NCI-H226 (cell line): ENCODE measurements at regions not wholly inside any gene's neighbourhood (a gene's known extent, or its start where the extent isn't known, plus 50 kb on each side); places are given as distances from the start of the nearest gene placed in this dataset.
"Not testable (repeated sequence)": the region's sequence is repeated elsewhere in the genome, so short reads cannot be mapped to it uniquely, and the experiment has no call there.

Source experiments
- DNase-seq: peaks from one replicate; pipeline ENCODE4 v3.0.0-alpha.2; 2015

DNA sequence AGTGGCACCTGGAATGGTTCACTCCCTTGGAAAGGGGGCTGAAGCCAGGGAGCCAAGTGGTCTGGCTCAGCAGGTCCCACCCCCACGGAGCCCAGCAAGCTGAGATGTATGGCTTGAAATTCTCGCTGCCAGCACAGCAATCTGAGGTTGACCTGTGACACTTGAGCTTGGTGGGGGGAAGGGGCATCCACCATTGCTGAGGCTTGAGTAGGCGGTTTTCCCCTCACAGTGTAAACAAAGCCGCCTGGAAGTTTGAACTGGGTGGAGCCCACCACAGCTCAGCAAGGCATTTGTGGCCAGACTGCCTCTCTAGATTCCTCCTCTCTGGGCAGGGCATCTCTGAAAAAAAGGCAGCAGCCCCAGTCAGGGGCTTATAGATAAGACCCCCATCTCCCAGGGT is 228.2 kb upstream of the CRBN start:
- DNase-seq, result not testable (repeated sequence)

DNA sequence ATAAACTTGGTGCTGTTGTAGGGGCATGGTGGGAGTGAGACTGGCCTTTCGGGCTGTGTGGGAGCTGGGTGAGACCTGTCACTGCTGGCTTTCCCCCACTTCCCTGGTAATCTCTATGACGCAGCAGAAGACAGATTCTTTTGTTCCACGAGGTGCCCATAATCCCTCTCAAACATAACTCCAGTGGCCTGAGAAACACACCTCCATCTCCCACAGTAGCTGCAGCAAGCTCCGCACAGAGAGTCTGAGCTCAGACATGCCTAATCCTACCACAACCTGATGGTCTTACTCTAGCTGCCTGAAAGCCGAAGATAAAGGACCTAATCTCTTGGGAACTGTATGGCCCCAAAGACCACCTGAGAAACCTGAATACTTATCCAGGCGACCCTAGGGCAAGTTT is 225.6 kb upstream of the CRBN start:
- no peak for DNase-seq

DNA sequence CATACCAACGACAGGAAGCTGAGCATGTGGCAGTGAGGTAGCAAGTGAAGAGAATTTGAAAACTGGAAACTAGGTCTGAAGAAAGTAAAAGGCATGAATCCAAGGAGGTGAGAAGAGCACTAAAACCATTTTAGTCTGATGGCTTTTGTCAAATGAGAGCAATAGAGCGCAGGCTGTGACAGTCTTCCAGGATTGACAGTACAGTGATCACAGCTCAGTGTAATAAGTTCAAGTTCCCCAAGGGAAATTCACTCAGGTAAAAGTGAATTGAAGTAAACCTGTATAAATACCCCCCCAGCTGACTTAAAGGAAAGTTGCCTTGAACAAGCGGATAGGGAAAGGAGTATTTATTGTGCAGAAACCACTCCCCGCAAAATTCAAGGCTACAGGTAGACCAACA is 224.2 kb upstream of the CRBN start:
- no peak for DNase-seq

DNA sequence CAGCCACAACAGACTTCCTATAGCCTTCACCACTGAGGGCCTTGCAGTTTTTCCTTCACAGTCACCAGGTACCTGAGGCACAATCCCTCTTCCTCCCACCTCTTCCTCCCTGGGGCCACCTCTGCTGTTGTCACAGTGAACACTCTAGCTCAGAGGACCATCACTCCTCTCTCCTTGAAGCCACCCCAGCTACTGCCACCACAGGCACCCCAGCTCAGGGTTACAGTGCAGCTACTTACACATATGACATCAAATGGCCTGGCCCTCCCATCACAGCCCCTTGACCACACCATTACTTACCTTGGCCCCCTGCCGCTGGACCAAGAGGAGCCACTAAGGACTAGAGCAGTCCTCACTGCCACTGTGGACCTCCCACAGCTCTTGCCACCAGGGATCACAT is 213.5 kb upstream of the CRBN start:
- DNase-seq, result no peak

DNA sequence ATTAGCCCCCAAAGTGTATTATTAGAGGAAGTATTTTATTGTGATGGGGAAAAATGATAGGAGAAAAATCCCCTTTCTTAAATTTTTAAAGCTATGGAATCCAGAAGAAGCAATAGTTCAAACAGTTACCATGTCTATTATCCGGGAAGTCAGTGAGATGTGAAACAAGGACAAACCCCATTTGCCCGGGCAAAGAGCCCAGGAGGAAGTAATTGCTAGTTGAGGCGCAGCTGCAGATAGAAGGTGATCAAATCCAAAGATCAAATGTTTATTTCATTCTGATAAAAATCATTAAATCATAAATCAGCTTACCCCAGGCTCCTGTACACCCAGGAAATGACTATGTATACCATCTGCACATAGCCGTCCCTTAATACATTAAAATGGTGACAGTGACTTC is 204.0 kb upstream of the CRBN start:
- no peak for DNase-seq

DNA sequence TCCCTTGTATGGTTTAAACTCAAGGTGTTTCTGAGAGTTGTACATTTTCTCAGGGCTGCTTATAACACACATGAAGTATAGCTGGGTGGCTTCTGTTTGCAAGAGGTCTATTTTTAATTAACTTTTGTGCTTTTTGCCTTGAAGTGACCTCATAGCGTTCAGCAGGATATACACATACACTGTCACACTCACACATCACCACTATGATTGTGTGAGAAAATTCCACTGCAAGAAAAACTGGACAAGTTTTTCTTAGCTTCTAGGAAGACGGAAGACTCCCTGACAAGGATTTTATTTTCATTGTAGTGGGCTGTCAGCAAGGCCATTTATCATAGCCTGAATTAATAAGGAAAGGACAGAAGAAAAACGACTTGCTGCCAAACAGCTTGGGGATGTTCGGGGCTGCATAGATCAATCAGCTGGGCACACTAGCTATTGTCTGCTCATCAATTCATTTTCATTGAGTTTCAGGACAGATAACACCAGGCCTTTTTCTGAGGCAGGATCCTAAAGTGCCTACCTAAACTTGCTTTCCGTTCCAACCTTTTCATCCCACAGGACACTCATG is 192.8 kb upstream of the CRBN start:
- DNase-seq, result no peak

DNA sequence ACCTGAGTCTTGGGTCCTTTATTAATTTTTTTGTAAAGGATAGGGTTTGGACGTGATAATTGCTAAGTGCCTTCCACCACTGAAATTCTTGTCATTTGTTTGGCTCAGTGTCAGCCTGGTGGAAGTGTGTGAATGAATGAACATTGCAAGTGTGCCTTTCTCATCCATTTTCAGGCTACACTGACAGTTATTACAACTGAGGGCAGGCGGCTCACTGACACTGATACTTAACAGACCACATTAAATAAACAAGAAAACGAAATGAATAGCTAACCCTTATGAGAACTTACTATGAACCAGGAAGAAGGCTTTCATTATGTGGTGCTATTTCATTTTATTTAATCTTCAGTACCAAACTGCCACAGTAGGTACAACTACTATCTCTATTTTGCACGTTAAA is 188.8 kb upstream of the CRBN start:
- DNase-seq, result no peak

DNA sequence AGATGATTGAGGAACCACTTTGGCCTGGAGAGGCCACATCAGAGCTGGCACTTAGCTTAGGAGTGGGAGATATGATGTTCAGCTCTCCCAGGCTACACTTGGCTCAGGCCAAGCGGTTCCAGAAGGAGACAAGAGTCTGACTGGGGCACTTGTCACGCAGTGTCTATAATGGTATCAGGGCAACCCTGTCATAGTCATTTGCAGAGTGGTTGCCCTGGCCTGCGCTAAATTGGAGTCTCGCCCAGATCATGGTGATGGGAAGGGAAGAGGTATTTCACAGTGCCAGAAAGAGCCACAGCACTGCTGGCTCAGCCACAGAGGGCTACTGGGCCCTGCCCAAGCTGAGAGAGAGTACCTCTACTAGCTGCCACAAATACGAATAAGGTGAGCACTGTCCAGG is 186.9 kb upstream of the CRBN start:
- DNase-seq, result no peak

DNA sequence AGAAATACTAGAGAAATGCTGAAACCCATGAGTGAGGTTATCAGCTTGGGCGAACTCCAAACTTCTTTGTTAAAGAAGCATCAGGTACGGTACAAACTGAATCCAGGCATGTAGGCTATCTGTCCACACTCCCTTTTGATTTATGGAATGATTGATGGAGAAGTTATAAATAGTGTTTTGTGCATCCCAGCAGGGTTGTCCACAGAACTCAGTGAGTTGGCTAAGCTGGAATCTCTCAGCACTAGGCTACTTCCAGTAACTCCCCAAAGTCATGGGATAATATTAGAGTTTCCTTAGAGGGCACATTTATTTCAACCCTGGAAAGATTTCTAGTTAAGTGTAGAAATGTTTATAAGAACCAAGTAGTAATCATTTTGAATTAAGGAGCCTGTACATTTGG is 186.2 kb upstream of the CRBN start:
- no peak for DNase-seq

DNA sequence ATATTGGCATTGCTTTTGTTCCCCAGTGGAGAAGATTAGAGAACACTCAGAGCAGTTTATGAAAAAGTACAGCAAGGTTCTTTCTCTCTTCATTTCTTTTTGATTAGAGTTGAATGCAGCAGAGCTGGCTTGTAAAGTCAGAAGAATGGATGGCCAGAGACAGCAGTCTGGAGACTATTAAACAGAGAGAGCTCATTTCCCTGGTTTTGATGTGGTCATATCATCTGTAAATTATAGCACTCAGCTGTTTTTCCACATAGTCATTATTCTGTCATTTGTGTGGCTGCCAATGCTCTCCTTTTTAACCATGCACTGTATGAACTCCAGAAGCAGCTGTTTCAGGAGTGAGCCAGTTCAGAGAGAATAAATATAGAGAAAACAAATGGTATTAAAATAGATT is 177.4 kb upstream of the CRBN start:
- no peak for DNase-seq

DNA sequence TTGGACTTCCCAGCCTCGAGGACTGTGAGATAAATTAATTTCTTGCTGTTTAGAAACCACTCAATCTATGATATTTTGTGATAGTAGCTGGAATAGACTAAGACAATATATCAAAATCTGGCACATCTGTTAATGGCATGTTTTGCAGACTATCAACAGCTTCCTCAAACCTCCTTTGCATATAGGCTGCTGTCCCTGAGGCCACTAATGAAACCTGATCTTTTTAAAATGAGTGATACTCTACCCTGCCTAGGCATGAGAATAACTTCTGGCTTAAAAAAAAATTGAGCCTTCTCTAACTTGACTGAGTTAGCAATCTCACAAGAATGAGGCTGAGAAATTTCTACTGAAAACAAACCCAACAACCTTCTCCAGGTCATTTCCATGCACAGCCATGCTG is 176.0 kb upstream of the CRBN start:
- DNase-seq, result no peak

DNA sequence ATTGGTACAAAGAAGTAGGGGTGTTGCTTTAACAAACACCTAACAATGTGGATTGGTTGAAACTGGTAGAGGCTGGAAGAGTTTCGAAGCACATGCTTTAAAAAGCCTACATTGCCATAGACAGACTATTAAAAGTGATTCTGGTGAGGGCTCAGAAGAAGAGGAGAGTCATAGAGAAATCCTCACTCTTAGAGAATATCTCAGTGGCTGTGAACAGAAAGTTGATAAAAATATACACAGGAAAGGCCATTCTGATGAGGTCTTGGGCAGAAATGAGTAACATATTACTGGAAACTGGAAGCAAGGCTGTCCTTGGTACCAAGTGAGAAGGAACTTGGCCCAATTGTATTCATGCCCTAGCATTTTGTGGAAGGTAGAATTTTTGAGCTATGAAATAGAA is 173.7 kb upstream of the CRBN start:
- DNase-seq, result no peak

DNA sequence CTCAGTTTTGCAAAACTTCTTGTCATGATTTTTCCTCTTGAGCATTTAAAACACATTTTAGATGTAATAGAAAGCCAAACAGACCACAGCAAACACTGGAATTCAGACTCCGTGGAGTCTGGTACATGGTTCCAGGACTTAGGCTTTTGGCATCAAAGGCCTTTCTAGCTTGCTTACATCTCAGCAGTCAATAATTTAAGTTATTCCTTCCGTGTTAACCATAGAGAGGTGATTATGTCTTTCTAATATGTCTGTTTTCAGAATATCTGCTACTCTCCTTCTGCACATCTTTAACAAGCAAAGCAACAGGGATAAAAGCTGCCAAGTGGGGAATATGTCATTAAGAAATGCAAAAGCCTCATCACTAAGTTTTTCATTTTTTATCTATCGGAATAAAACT is 171.7 kb upstream of the CRBN start:
- no peak for DNase-seq

DNA sequence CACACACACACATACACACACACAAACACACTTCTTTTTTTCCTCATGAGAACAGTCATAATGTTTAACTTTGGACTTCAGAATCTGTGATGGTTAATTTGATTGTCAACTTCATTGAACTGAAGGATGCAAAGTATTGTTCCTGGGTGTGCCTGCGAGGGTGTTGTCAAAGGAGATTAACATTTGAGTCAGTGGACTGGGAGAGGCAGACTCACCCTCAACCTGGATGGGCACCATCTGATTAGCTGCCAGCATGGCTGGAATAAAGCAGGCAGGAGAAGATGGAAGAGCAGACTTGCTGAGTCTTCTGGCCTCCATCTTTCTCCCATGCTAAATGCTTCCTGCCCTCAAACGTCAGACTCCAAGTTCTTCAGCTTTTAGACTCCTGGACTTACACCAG is 167.6 kb upstream of the CRBN start:
- DNase-seq, result not testable (repeated sequence)

DNA sequence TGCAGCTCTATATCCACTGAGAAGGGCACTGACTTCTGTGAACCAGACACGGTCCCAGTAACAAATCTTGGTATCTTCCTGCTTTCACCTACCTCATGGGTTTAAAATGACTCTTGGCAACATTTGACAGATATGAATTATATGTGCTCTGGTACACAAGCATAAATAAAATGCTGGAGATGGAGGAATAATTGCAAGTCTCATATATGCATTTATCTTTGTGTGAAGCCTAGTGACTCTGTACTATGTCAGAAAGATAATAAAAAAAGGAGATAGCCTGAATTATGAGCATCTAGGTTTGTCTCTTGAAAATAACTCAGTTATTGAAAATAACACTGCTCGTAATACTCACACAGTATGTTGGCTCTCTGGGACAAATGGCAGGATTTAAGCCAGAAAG is 167.1 kb upstream of the CRBN start:
- DNase-seq, result no peak

DNA sequence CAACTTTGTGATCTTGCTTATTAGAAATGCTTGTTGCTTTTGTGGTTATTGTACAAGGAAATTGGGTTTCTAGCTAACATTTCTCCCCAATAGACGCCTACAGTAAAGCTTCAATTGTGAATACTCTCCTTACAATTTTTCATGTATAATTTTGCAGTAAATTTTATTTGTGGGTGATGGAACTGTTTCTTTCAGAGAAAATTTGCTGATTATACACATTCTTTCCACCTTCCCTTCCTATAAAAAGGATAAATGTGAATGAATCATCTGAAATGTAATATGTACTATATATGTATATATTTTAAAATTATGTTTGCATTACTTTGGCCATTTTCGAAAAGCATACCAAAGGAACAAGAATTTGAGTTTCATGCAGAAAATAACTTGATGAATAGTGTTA is 162.7 kb upstream of the CRBN start:
- DNase-seq, result no peak

DNA sequence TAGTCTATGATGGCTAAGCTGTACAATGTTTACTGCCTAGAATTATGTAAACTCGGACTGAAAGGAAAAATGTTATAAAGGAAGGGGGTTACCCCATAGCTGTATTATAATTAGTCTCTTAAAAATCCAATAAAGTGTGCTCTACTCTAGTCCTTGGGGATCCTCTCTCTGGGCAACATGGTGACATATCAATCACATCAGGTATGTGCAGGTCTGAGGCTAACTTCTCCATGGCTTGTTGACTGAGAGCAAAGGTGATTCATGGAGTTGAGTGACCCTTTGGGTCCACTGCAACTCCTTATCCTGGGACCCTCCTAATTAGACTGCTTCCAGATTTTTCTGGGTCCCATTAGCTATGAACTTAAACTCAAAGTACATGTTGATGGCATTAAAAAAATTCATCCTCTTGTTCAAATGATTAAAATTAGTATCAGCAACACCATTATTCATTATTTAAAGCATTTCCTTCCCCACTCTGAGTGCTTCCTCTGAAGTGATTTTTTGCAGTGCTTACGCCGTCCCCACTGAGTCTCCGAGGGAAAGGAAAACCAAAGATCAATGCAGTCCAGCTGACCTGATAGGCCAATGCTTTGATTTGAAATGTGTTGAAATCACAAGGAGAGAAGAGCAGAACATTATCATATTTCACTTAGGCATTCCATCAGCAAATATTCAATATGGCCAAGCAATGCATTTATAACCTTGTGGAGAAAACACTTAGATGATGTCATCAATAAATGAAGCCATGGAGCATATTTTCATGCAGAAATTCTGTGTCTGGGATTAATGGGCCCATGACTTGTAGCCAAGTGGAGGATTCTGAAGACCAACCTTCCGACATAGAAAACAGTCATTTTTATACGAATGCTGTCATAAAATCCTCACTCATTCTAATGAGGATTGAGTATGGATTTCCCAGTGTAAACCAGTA is 161.7 kb upstream of the CRBN start:
- DNase-seq, result no peak

DNA sequence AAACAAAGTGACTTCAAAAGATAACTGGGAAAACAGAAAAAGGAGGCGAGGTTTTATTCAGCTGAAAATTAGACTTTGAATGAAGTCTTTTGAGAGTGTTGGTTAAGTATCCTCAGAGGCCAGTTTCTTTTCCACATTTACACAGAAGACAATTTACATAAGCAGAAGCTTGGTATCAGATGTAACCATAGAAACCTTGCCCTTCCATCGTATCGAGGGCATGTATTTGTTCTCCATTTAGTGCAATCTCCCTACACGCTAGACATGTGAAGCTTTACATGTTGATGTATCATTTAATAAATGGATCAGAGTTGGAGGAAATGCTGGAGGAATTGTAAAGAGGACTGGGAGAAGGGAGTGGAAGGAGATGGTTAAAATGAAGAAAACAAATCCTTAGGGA is 161.0 kb upstream of the CRBN start:
- DNase-seq, result no peak

DNA sequence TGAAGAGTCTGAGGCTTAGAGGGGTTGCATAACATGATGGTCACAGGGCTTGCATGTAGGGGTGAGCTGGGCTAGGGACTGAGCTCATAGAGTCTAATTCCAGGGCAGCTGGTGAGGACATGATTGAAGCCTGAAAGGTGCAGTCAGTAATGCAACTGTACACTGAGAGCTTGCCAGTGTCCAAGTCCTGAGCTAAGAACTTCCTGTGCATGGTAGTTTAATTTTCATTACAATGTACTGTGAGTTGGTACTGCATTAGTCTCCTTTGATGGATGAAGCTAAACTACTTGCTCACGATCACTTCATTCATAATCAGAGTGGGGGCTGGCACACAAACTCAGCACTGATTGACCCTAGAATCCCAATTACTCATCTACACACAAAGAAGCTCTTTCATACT is 156.4 kb upstream of the CRBN start:
- DNase-seq, result no peak

DNA sequence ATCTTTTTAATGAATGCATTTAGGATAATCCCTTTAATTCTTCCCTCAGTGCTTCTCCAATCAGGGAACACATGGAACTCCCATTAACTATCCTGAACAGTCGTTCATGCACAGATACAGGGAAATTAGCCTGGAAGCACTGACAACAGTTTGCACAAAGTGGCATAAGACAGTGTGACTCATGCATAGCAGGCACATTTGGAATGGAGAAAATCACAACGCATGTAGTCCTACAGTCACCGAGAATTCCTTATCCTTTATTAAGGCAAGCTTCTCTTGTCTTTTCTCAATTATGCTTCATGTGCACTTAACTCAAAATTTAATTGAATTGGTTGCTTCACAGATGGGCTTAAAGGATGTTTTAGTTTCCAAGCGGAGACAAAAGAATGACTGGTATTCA is 155.0 kb upstream of the CRBN start:
- no peak for DNase-seq

DNA sequence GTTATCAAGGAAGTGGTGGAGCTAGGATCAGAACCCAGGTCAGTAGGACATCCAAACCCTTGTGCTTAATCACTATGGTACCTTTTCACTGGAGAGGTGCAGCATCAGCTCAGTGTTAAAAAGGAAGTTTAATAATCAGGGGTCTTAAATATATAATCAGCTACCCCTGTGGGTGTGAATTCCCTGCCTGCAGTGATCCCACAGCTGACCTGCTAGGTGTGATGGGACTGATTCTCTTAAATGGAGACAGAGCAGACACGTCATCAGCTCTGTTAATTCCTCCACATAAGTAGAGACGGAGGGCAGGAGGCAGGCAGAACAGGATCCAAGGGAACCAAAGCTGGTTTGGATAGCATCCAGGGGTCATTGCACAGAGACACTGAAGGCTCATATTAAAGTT is 154.1 kb upstream of the CRBN start:
- DNase-seq, result no peak

DNA sequence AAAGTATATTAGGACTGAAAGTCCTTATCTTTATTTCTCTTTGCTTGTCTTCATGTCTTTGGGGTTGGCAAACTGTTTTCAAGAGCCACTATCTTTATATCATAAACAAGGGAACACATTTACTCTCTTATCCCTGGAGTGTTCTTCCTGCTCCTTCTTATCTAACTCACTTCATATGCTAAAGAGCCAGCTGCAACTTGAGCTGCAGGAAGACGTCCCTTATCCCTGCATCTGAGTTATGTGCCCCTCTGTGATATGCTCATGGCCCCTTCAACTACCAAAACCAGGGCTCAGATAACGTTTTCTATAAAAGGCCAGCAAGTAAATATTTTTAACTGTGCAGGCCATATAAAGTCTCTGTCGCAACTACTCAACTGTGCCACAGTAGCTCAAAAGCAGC is 137.0 kb upstream of the CRBN start:
- DNase-seq, result no peak

DNA sequence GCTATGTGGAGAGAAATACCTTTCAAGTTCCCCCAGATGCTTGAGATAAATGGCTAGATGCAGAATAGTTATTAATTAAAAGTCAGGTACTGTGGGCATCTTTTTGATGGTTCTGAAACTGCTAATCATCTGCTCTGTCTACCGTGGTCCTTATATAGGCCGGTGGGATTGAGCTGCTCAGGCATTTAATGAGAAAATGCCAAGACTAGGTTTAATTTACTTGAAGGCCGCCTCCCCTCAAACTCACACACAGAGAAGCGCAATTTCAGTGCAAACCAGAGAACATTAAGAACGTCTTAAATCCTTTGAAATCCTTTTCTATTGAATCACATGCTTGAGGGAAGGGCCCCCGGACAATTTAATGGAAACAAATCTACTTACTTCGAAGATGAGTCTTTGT is 136.4 kb upstream of the CRBN start:
- no peak for DNase-seq

DNA sequence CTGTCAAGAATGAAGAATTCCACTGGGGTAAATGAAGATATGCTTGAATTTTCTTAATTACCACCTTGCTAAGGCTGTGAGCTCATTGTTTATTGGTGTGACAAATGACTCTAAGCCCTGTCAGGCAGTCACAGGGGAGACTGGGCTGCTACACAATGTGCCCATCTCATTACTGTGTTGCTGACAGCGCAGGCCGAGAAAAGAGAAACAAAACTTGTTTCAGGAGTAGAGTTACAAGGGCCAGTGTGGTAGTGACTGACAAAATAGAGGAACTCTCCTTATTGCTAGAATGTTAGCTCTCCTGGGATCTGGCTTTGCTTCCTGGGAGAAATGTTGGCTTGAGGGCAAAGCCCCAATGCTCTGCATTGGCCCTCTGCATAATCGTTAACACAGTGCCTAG is 130.4 kb upstream of the CRBN start:
- DNase-seq, result no peak

DNA sequence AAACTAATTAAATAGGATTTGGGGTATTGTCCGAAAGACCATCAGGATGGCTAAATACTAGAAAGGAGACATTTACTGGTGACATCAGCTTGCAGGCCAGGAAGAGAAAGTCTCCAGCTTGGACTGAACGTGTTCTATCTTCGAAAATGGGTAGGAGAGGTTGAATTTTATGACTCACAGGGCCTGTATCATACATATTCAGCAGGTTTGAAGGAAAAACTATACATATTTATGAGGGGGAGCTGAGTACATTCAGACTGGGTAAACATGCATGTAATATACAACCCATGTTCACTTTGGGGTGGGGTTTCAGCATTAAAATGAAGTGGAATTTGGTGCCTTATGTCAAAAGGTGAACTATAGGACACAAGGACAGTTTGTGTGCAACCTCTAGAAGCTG is 129.3 kb upstream of the CRBN start:
- no peak for DNase-seq
